ENCODE measurements at regions not wholly inside any gene's neighbourhood (a gene's known extent, or its start where the extent isn't known, plus 50 kb on each side); places are given as distances from the start of the nearest gene placed in this dataset.

GRCh38 chr16:80380514-80380913 is 160.3 kb upstream of the DYNLRB2 start:
- no peak for FAIRE-seq
- DNase-seq (ENCODE audit: low read depth, low spot score): no peak
- Histone ChIP-seq H4K20me1 (replicated peaks; ENCODE audit: control insufficient read depth, extremely low read depth, insufficient read depth, low read length) (no peaks in the 10 kb centered on the region), H3K27me3 (ENCODE audit: control insufficient read depth in 2 of 2, insufficient read depth in 2 of 2, low read length in 2 of 2) (no peaks in the 10 kb centered on the region), H3K4me1 (ENCODE audit: control insufficient read depth, extremely low read depth, insufficient read depth, low read length) (no peaks in the 10 kb centered on the region), H3K9me1 (replicated peaks; ENCODE audit: control insufficient read depth, extremely low read depth, insufficient read depth, low read length) (no peaks in the 10 kb centered on the region), H3K79me2 (ENCODE audit: control insufficient read depth, insufficient read depth, low read length) (no peaks in the 10 kb centered on the region), H3K36me3 (ENCODE audit: control insufficient read depth in 2 of 2, extremely low read depth in 1 of 2, insufficient read depth in 2 of 2, low read length in 2 of 2) (no peaks in the 10 kb centered on the region), H3K9ac (replicated peaks; ENCODE audit: extremely low read depth, insufficient read depth, low read length) (no peak overlapping the region), H2AFZ (ENCODE audit: low read depth, low read length) (no peak overlapping the region), H3K4me3 (replicated peaks in 1 of 3; ENCODE audit: insufficient read depth in 1 of 3, low read depth in 1 of 3, low read length in 3 of 3) (no peak overlapping the region), H3K4me2 (ENCODE audit: insufficient read depth, low read length) (no peak overlapping the region), H3K9me3 (replicated peaks; ENCODE audit: control insufficient read depth, insufficient read depth, low read length) (no peaks in the 10 kb centered on the region), H3K27ac (ENCODE audit: insufficient read depth, low read depth, low read length) (no peak overlapping the region)
- dilution Hi-C loops (cut with MboI; ENCODE audit: extremely low pct_ligation_motif_present, low sequenced_read_pairs): no loop called here
- intact Hi-C loops (cut with micrococcal nuclease): no loop called here
- ChIA-PET POLR2A (no interaction called here), CTCF (interaction anchor here (0.6 to 2.8 kb wide), 3 partner anchors 11 to 1082 kb away, joined by 3 to 8 read pairs (median 3); no protein-coding TSS in a partner anchor)
- TF ChIP-seq, protein P1, sequence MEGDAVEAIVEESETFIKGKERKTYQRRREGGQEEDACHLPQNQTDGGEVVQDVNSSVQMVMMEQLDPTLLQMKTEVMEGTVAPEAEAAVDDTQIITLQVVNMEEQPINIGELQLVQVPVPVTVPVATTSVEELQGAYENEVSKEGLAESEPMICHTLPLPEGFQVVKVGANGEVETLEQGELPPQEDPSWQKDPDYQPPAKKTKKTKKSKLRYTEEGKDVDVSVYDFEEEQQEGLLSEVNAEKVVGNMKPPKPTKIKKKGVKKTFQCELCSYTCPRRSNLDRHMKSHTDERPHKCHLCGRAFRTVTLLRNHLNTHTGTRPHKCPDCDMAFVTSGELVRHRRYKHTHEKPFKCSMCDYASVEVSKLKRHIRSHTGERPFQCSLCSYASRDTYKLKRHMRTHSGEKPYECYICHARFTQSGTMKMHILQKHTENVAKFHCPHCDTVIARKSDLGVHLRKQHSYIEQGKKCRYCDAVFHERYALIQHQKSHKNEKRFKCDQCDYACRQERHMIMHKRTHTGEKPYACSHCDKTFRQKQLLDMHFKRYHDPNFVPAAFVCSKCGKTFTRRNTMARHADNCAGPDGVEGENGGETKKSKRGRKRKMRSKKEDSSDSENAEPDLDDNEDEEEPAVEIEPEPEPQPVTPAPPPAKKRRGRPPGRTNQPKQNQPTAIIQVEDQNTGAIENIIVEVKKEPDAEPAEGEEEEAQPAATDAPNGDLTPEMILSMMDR (IDR thresholded peaks at IDR 0.05; ENCODE audit: extremely low read depth in 1 of 2, insufficient read depth in 1 of 2, low read depth in 1 of 2, low read length in 2 of 2): no peak
- TF ChIP-seq POLR2A (IDR thresholded peaks at IDR 0.05; ENCODE audit: low read depth, low read length) (no peak), JUN (IDR thresholded peaks at IDR 0.05; ENCODE audit: borderline replicate concordance, insufficient read depth, insufficient read length, low read depth) (no peak), GATA2 (IDR thresholded peaks at IDR 0.05; ENCODE audit: insufficient read depth, insufficient read length, low read depth, low read length) (no peak), POLR2AphosphoS5 (IDR thresholded peaks at IDR 0.05; ENCODE audit: insufficient read depth, low read depth, low read length) (no peak), MYC (IDR thresholded peaks at IDR 0.05; ENCODE audit: low read depth, low read length) (no peak), EZH2 (IDR thresholded peaks at IDR 0.05; ENCODE audit: borderline replicate concordance, low read depth, low read length, severe bottlenecking) (no peak), FOS (IDR thresholded peaks at IDR 0.05; ENCODE audit: borderline replicate concordance, insufficient read depth, low read length) (no peak)
- TF ChIP-seq, protein P2, sequence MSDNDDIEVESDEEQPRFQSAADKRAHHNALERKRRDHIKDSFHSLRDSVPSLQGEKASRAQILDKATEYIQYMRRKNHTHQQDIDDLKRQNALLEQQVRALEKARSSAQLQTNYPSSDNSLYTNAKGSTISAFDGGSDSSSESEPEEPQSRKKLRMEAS (IDR thresholded peaks at IDR 0.05; ENCODE audit: insufficient read depth, insufficient read length): no peak
- BruUV-seq (replicated peaks): no TSS peak

All from endothelial cell of umbilical vein (primary cell).